ENCODE measurements at regions not wholly inside any gene's neighbourhood (a gene's known extent, or its start where the extent isn't known, plus 50 kb on each side); places are given as distances from the start of the nearest gene placed in this dataset.

GRCh38 chr5:154583671-154584177, 105.7 kb upstream of the HAND1 start:
- in situ Hi-C loops (cut with MboI; ENCODE audit: low pct_unique_long_range_greater_than_20kb, low sequenced_read_pairs, unreplicated experiment), result no loop called here
- DNase-seq (ENCODE audit: low spot score), result no peak
- TF ChIP-seq CTCF (IDR thresholded peaks at IDR 0.05; ENCODE audit: extremely low read depth, insufficient read depth, missing control alignments), result no peak

- in situ Hi-C loops (cut with MboI; ENCODE audit: low pct_unique_long_range_greater_than_20kb, low sequenced_read_pairs, unreplicated experiment), result no loop called here
- DNase-seq (ENCODE audit: low spot score), result no peak
- TF ChIP-seq CTCF (IDR thresholded peaks at IDR 0.05; ENCODE audit: extremely low read depth, insufficient read depth, missing control alignments), result no peak
Measured at GRCh38 chr5:154580422-154580821, 102.4 kb upstream of the HAND1 start.

- in situ Hi-C loops (cut with MboI; ENCODE audit: low pct_unique_long_range_greater_than_20kb, low sequenced_read_pairs, unreplicated experiment), result no loop called here
- no peak for DNase-seq (ENCODE audit: low spot score)
- no peak for TF ChIP-seq CTCF (IDR thresholded peaks at IDR 0.05; ENCODE audit: extremely low read depth, insufficient read depth, missing control alignments)
Measured at GRCh38 chr5:154577416-154577815, 99.4 kb upstream of the HAND1 start.

GRCh38 chr5:154576429-154576806, 98.4 kb upstream of the HAND1 start:
- in situ Hi-C loops (cut with MboI; ENCODE audit: low pct_unique_long_range_greater_than_20kb, low sequenced_read_pairs, unreplicated experiment), result no loop called here
- DNase-seq (ENCODE audit: low spot score), result no peak
- TF ChIP-seq CTCF (IDR thresholded peaks at IDR 0.05; ENCODE audit: extremely low read depth, insufficient read depth, missing control alignments), result no peak

GRCh38 chr5:154575546-154576428, 97.8 kb upstream of the HAND1 start:
- peak; percentile 63 for DNase-seq (ENCODE audit: low spot score)
- in situ Hi-C loops (cut with MboI; ENCODE audit: low pct_unique_long_range_greater_than_20kb, low sequenced_read_pairs, unreplicated experiment), result no loop called here
- peak; percentile 49 for TF ChIP-seq CTCF (IDR thresholded peaks at IDR 0.05; ENCODE audit: extremely low read depth, insufficient read depth, missing control alignments)

GRCh38 chr5:154573011-154573410, 95.0 kb upstream of the HAND1 start:
- in situ Hi-C loops (cut with MboI; ENCODE audit: low pct_unique_long_range_greater_than_20kb, low sequenced_read_pairs, unreplicated experiment), result no loop called here
- DNase-seq (ENCODE audit: low spot score), result no peak
- no peak for TF ChIP-seq CTCF (IDR thresholded peaks at IDR 0.05; ENCODE audit: extremely low read depth, insufficient read depth, missing control alignments)

All from GM13977 (cell line).